ENCODE measurements at regions not wholly inside any gene's neighbourhood (a gene's known extent, or its start where the extent isn't known, plus 50 kb on each side); places are given as distances from the start of the nearest gene placed in this dataset.

GRCh38 chr6:167541544-167541943 lies 216.7 kb downstream of the TTLL2 start:
- Histone ChIP-seq H3K36me3 (no peaks in the 10 kb centered on the region), H3K27me3 (no peaks in the 10 kb centered on the region), H3K4me3 (no peak overlapping the region), H3K9me3 (no peaks in the 10 kb centered on the region), H3K4me1 (peaks cover 3% of the 10 kb centered on the region), H3K27ac (no peak overlapping the region)
- no peak for TF ChIP-seq POLR2A (IDR thresholded peaks at IDR 0.05)
- no peak for TF ChIP-seq POLR2AphosphoS5 (IDR thresholded peaks at IDR 0.05)
- TF ChIP-seq EP300 (IDR thresholded peaks at IDR 0.05): no peak
- no peak for TF ChIP-seq CTCF (IDR thresholded peaks at IDR 0.05)
- 91% methylated on average over 6 of the region's 6 CpGs for WGBS
- DNase-seq (ENCODE audit: low spot score in 2 of 2): no peak

- no peaks in the 10 kb centered on the region for H3K36me3 ChIP-seq
- H3K9me3 ChIP-seq: no peaks in the 10 kb centered on the region
- 40% methylated on average over 16 of the region's 16 CpGs for WGBS
- peak overlapping the region; percentile 44 for H3K27ac ChIP-seq
- H3K27me3 ChIP-seq: no peaks in the 10 kb centered on the region
- H3K4me3 ChIP-seq: no peak overlapping the region
- TF ChIP-seq POLR2A (IDR thresholded peaks at IDR 0.05) (no peak), POLR2AphosphoS5 (IDR thresholded peaks at IDR 0.05) (no peak), CTCF (IDR thresholded peaks at IDR 0.05) (no peak), EP300 (IDR thresholded peaks at IDR 0.05) (no peak)
- peaks cover 6% of the 10 kb centered on the region for H3K4me1 ChIP-seq
- peak in 1 of 2 donors; percentile 82 for DNase-seq (ENCODE audit: low spot score in 2 of 2)
Measured at GRCh38 chr6:167543602-167544497, 219.0 kb downstream of the TTLL2 start.

- Histone ChIP-seq H3K4me3 (no peak overlapping the region), H3K27ac (no peak overlapping the region), H3K9me3 (no peaks in the 10 kb centered on the region), H3K27me3 (no peaks in the 10 kb centered on the region), H3K36me3 (no peaks in the 10 kb centered on the region), H3K4me1 (peaks cover 23% of the 10 kb centered on the region)
- 92% methylated on average over 28 of the region's 32 CpGs for WGBS
- TF ChIP-seq POLR2A (IDR thresholded peaks at IDR 0.05) (no peak), CTCF (IDR thresholded peaks at IDR 0.05) (no peak), EP300 (IDR thresholded peaks at IDR 0.05) (no peak), POLR2AphosphoS5 (IDR thresholded peaks at IDR 0.05) (no peak)
- no peak for DNase-seq (ENCODE audit: low spot score in 2 of 2)
Measured at GRCh38 chr6:167546611-167547327, 221.9 kb downstream of the TTLL2 start.

GRCh38 chr6:167547328-167547692 lies 222.4 kb downstream of the TTLL2 start:
- no peaks in the 10 kb centered on the region for H3K36me3 ChIP-seq
- no peak for TF ChIP-seq POLR2A (IDR thresholded peaks at IDR 0.05)
- no peak for TF ChIP-seq CTCF (IDR thresholded peaks at IDR 0.05)
- TF ChIP-seq EP300 (IDR thresholded peaks at IDR 0.05): no peak
- no peak for TF ChIP-seq POLR2AphosphoS5 (IDR thresholded peaks at IDR 0.05)
- H3K27ac ChIP-seq: no peak overlapping the region
- no peaks in the 10 kb centered on the region for H3K9me3 ChIP-seq
- no peak for DNase-seq (ENCODE audit: low spot score in 2 of 2)
- peaks cover under 1% of the 10 kb centered on the region for H3K27me3 ChIP-seq
- no peak overlapping the region for H3K4me3 ChIP-seq
- peaks cover 23% of the 10 kb centered on the region for H3K4me1 ChIP-seq

- WGBS: 48% methylated on average over 7 of the region's 7 CpGs
- H3K4me3 ChIP-seq: no peak overlapping the region
Measured at GRCh38 chr6:167547751-167548150, 222.9 kb downstream of the TTLL2 start.

More at GRCh38 chr6:167547751-167548150, 222.9 kb downstream of the TTLL2 start:
- no peak overlapping the region for H3K27ac ChIP-seq
- H3K27me3 ChIP-seq: peaks cover 3% of the 10 kb centered on the region
- DNase-seq (ENCODE audit: low spot score in 2 of 2): no peak
- no peaks in the 10 kb centered on the region for H3K9me3 ChIP-seq
- no peak for TF ChIP-seq EP300 (IDR thresholded peaks at IDR 0.05)
- TF ChIP-seq POLR2A (IDR thresholded peaks at IDR 0.05): no peak
- no peak for TF ChIP-seq POLR2AphosphoS5 (IDR thresholded peaks at IDR 0.05)
- TF ChIP-seq CTCF (IDR thresholded peaks at IDR 0.05): no peak
- H3K4me1 ChIP-seq: peaks cover 23% of the 10 kb centered on the region
- no peaks in the 10 kb centered on the region for H3K36me3 ChIP-seq

Measured in suprapubic skin (tissue), 4 donors.